ENCODE measurements at regions not wholly inside any gene's neighbourhood (a gene's known extent, or its start where the extent isn't known, plus 50 kb on each side); places are given as distances from the start of the nearest gene placed in this dataset.
"Not testable (repeated sequence)": the region's sequence is repeated elsewhere in the genome, so short reads cannot be mapped to it uniquely, and the experiment has no call there.

GRCh38 chr3:191615511-191615910 lies 154.5 kb downstream of the PYDC2 start:
- H3K4me1 ChIP-seq (ENCODE audit: insufficient read depth, low read length); H3K27me3 ChIP-seq (ENCODE audit: insufficient read depth, low read length); H3K9me3 ChIP-seq (ENCODE audit: low read depth, low read length); H3K4me3 ChIP-seq (ENCODE audit: low read length): not testable (repeated sequence)

GRCh38 chr3:191624299-191624698 lies 163.3 kb downstream of the PYDC2 start:
- no peaks in the 10 kb centered on the region for H3K27me3 ChIP-seq (ENCODE audit: insufficient read depth, low read length)
- H3K9me3 ChIP-seq (ENCODE audit: low read depth, low read length), result no peaks in the 10 kb centered on the region
- no peak overlapping the region for H3K4me3 ChIP-seq (ENCODE audit: low read length)

GRCh38 chr3:191627064-191627463 lies 166.1 kb downstream of the PYDC2 start:
- Histone ChIP-seq H3K9me3 (ENCODE audit: low read depth, low read length) (no peaks in the 10 kb centered on the region), H3K27me3 (ENCODE audit: insufficient read depth, low read length) (no peaks in the 10 kb centered on the region), H3K4me3 (ENCODE audit: low read length) (no peak overlapping the region), H3K4me1 (ENCODE audit: insufficient read depth, low read length) (no peaks in the 10 kb centered on the region)

More at GRCh38 chr3:191624299-191624698, 163.3 kb downstream of the PYDC2 start:
- H3K4me1 ChIP-seq (ENCODE audit: insufficient read depth, low read length), result no peaks in the 10 kb centered on the region

GRCh38 chr3:191628571-191628970 lies 167.6 kb downstream of the PYDC2 start:
- Histone ChIP-seq H3K4me1 (ENCODE audit: insufficient read depth, low read length) (no peaks in the 10 kb centered on the region), H3K9me3 (ENCODE audit: low read depth, low read length) (no peaks in the 10 kb centered on the region), H3K4me3 (ENCODE audit: low read length) (no peak overlapping the region), H3K27me3 (ENCODE audit: insufficient read depth, low read length) (no peaks in the 10 kb centered on the region)

GRCh38 chr3:191631496-191631895 lies 170.5 kb downstream of the PYDC2 start:
- H3K27me3 ChIP-seq (ENCODE audit: insufficient read depth, low read length), result no peaks in the 10 kb centered on the region
- no peaks in the 10 kb centered on the region for H3K4me1 ChIP-seq (ENCODE audit: insufficient read depth, low read length)
- no peaks in the 10 kb centered on the region for H3K9me3 ChIP-seq (ENCODE audit: low read depth, low read length)

GRCh38 chr3:191634902-191635301 lies 173.9 kb downstream of the PYDC2 start:
- Histone ChIP-seq H3K9me3 (ENCODE audit: low read depth, low read length) (no peaks in the 10 kb centered on the region), H3K4me3 (ENCODE audit: low read length) (no peak overlapping the region), H3K27me3 (ENCODE audit: insufficient read depth, low read length) (no peaks in the 10 kb centered on the region), H3K4me1 (ENCODE audit: insufficient read depth, low read length) (no peaks in the 10 kb centered on the region)

More at GRCh38 chr3:191631496-191631895, 170.5 kb downstream of the PYDC2 start:
- no peak overlapping the region for H3K4me3 ChIP-seq (ENCODE audit: low read length)

- no peaks in the 10 kb centered on the region for H3K9me3 ChIP-seq (ENCODE audit: low read depth, low read length)
- no peaks in the 10 kb centered on the region for H3K27me3 ChIP-seq (ENCODE audit: insufficient read depth, low read length)
- H3K4me3 ChIP-seq (ENCODE audit: low read length), result no peak overlapping the region
- no peaks in the 10 kb centered on the region for H3K4me1 ChIP-seq (ENCODE audit: insufficient read depth, low read length)
Observed at GRCh38 chr3:191637611-191638010, 176.6 kb downstream of the PYDC2 start.

- H3K4me1 ChIP-seq (ENCODE audit: insufficient read depth, low read length), result no peaks in the 10 kb centered on the region
- H3K27me3 ChIP-seq (ENCODE audit: insufficient read depth, low read length), result no peaks in the 10 kb centered on the region
- H3K9me3 ChIP-seq (ENCODE audit: low read depth, low read length), result no peaks in the 10 kb centered on the region
- no peak overlapping the region for H3K4me3 ChIP-seq (ENCODE audit: low read length)
Observed at GRCh38 chr3:191641789-191642188, 180.8 kb downstream of the PYDC2 start.

- Histone ChIP-seq H3K4me1 (ENCODE audit: insufficient read depth, low read length) (no peaks in the 10 kb centered on the region), H3K27me3 (ENCODE audit: insufficient read depth, low read length) (no peaks in the 10 kb centered on the region), H3K4me3 (ENCODE audit: low read length) (no peak overlapping the region), H3K9me3 (ENCODE audit: low read depth, low read length) (no peaks in the 10 kb centered on the region)
Observed at GRCh38 chr3:191644291-191644690, 183.3 kb downstream of the PYDC2 start.

- Histone ChIP-seq H3K4me1 (ENCODE audit: insufficient read depth, low read length) (no peaks in the 10 kb centered on the region), H3K9me3 (ENCODE audit: low read depth, low read length) (no peaks in the 10 kb centered on the region), H3K27me3 (ENCODE audit: insufficient read depth, low read length) (no peaks in the 10 kb centered on the region), H3K4me3 (ENCODE audit: low read length) (no peak overlapping the region)
Observed at GRCh38 chr3:191646242-191646641, 185.3 kb downstream of the PYDC2 start.

- Histone ChIP-seq H3K4me1 (ENCODE audit: insufficient read depth, low read length) (no peaks in the 10 kb centered on the region), H3K4me3 (ENCODE audit: low read length) (no peak overlapping the region), H3K27me3 (ENCODE audit: insufficient read depth, low read length) (no peaks in the 10 kb centered on the region), H3K9me3 (ENCODE audit: low read depth, low read length) (no peaks in the 10 kb centered on the region)
Observed at GRCh38 chr3:191648787-191649186, 187.8 kb downstream of the PYDC2 start.

- Histone ChIP-seq H3K4me3 (ENCODE audit: low read length) (no peak overlapping the region), H3K27me3 (ENCODE audit: insufficient read depth, low read length) (no peaks in the 10 kb centered on the region), H3K4me1 (ENCODE audit: insufficient read depth, low read length) (no peaks in the 10 kb centered on the region), H3K9me3 (ENCODE audit: low read depth, low read length) (no peaks in the 10 kb centered on the region)
Observed at GRCh38 chr3:191649626-191650025, 188.7 kb downstream of the PYDC2 start.

- H3K9me3 ChIP-seq (ENCODE audit: low read depth, low read length); H3K4me3 ChIP-seq (ENCODE audit: low read length); H3K4me1 ChIP-seq (ENCODE audit: insufficient read depth, low read length); H3K27me3 ChIP-seq (ENCODE audit: insufficient read depth, low read length): not testable (repeated sequence)
Observed at GRCh38 chr3:191658781-191659419, 197.9 kb downstream of the PYDC2 start.

- H3K27me3 ChIP-seq (ENCODE audit: insufficient read depth, low read length); H3K9me3 ChIP-seq (ENCODE audit: low read depth, low read length); H3K4me3 ChIP-seq (ENCODE audit: low read length); H3K4me1 ChIP-seq (ENCODE audit: insufficient read depth, low read length): not testable (repeated sequence)
Observed at GRCh38 chr3:191662150-191662549, 201.2 kb downstream of the PYDC2 start.

GRCh38 chr3:191680989-191681597 lies 220.1 kb downstream of the PYDC2 start:
- no peak overlapping the region for H3K4me3 ChIP-seq (ENCODE audit: low read length)
- no peaks in the 10 kb centered on the region for H3K4me1 ChIP-seq (ENCODE audit: insufficient read depth, low read length)
- H3K27me3 ChIP-seq (ENCODE audit: insufficient read depth, low read length), result no peaks in the 10 kb centered on the region
- H3K9me3 ChIP-seq (ENCODE audit: low read depth, low read length), result no peaks in the 10 kb centered on the region

GRCh38 chr3:191682961-191683360 lies 222.0 kb downstream of the PYDC2 start:
- H3K4me3 ChIP-seq (ENCODE audit: low read length), result no peak overlapping the region
- H3K27me3 ChIP-seq (ENCODE audit: insufficient read depth, low read length), result no peaks in the 10 kb centered on the region
- H3K4me1 ChIP-seq (ENCODE audit: insufficient read depth, low read length), result no peaks in the 10 kb centered on the region
- H3K9me3 ChIP-seq (ENCODE audit: low read depth, low read length), result no peaks in the 10 kb centered on the region
